ENCODE measurements at regions not wholly inside any gene's neighbourhood (a gene's known extent, or its start where the extent isn't known, plus 50 kb on each side); places are given as distances from the start of the nearest gene placed in this dataset.
"Not testable (repeated sequence)": the region's sequence is repeated elsewhere in the genome, so short reads cannot be mapped to it uniquely, and the experiment has no call there.

GRCh38 chr14:22300646-22301045, 288.4 kb downstream of the DAD1 start:
- WGBS (ENCODE audit: insufficient coverage, low lambda C conversion rate): 80% methylated on average over 1 of the region's 2 CpGs
- Histone ChIP-seq H3K27ac (ENCODE audit: low read length) (no peak overlapping the region), H3K9me3 (ENCODE audit: control insufficient read depth, low read depth, low read length) (no peaks in the 10 kb centered on the region), H3K4me1 (ENCODE audit: control insufficient read depth, insufficient read depth, low read length) (no peaks in the 10 kb centered on the region), H3K4me3 (ENCODE audit: low read length) (no peak overlapping the region), H3K27me3 (ENCODE audit: control insufficient read depth, insufficient read depth, low read length) (no peaks in the 10 kb centered on the region), H3K36me3 (ENCODE audit: control insufficient read depth, insufficient read depth, low read length) (no peaks in the 10 kb centered on the region)
- no peak for DNase-seq

- Histone ChIP-seq H3K4me1 (ENCODE audit: control insufficient read depth, insufficient read depth, low read length) (no peaks in the 10 kb centered on the region), H3K9me3 (ENCODE audit: control insufficient read depth, low read depth, low read length) (no peaks in the 10 kb centered on the region), H3K27me3 (ENCODE audit: control insufficient read depth, insufficient read depth, low read length) (no peaks in the 10 kb centered on the region), H3K36me3 (ENCODE audit: control insufficient read depth, insufficient read depth, low read length) (no peaks in the 10 kb centered on the region), H3K4me3 (ENCODE audit: low read length) (no peak overlapping the region), H3K27ac (ENCODE audit: low read length) (no peak overlapping the region)
- no CpG with 5 or more reads among the region's 1 CpG for WGBS (ENCODE audit: insufficient coverage, low lambda C conversion rate)
- DNase-seq: no peak
These were observed 291.6 kb downstream of the DAD1 start for GRCh38 chr14:22297376-22297775.

GRCh38 chr14:22296722-22297121, 292.3 kb downstream of the DAD1 start:
- WGBS (ENCODE audit: insufficient coverage, low lambda C conversion rate): 0% methylated on average over 1 of the region's 3 CpGs
- Histone ChIP-seq H3K27me3 (ENCODE audit: control insufficient read depth, insufficient read depth, low read length) (no peaks in the 10 kb centered on the region), H3K9me3 (ENCODE audit: control insufficient read depth, low read depth, low read length) (no peaks in the 10 kb centered on the region), H3K4me1 (ENCODE audit: control insufficient read depth, insufficient read depth, low read length) (no peaks in the 10 kb centered on the region), H3K4me3 (ENCODE audit: low read length) (no peak overlapping the region), H3K36me3 (ENCODE audit: control insufficient read depth, insufficient read depth, low read length) (no peaks in the 10 kb centered on the region), H3K27ac (ENCODE audit: low read length) (no peak overlapping the region)
- no peak for DNase-seq

GRCh38 chr14:22296088-22296487, 292.9 kb downstream of the DAD1 start:
- Histone ChIP-seq H3K4me1 (ENCODE audit: control insufficient read depth, insufficient read depth, low read length) (no peaks in the 10 kb centered on the region), H3K36me3 (ENCODE audit: control insufficient read depth, insufficient read depth, low read length) (no peaks in the 10 kb centered on the region), H3K9me3 (ENCODE audit: control insufficient read depth, low read depth, low read length) (no peaks in the 10 kb centered on the region), H3K4me3 (ENCODE audit: low read length) (no peak overlapping the region), H3K27me3 (ENCODE audit: control insufficient read depth, insufficient read depth, low read length) (no peaks in the 10 kb centered on the region), H3K27ac (ENCODE audit: low read length) (no peak overlapping the region)
- 83% methylated on average over 2 of the region's 7 CpGs for WGBS (ENCODE audit: insufficient coverage, low lambda C conversion rate)
- DNase-seq: no peak

DNA sequence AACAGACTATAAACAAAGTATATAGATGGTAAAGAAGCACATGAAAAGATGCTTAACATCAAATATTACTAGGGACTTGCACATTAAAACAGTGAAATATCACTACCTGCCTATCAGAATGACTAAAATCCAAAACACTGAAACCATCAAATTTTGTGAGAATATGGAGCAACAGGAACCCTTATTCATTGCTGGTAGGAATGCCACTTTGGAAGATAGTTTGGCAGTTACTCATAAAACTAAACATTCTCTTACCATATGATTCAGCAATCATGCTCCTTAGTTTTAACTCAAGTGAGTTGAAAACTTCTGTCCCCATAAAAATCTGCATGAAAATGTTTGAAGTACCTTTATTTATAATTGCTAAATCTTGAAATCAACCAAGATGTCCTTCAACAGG, 297.6 kb downstream of the DAD1 start:
- H3K27me3 ChIP-seq (ENCODE audit: control insufficient read depth, insufficient read depth, low read length): no peaks in the 10 kb centered on the region
- no peak overlapping the region for H3K4me3 ChIP-seq (ENCODE audit: low read length)
- no peak for DNase-seq
- no peaks in the 10 kb centered on the region for H3K9me3 ChIP-seq (ENCODE audit: control insufficient read depth, low read depth, low read length)
- H3K4me1 ChIP-seq (ENCODE audit: control insufficient read depth, insufficient read depth, low read length): no peaks in the 10 kb centered on the region
- no peaks in the 10 kb centered on the region for H3K36me3 ChIP-seq (ENCODE audit: control insufficient read depth, insufficient read depth, low read length)
- no peak overlapping the region for H3K27ac ChIP-seq (ENCODE audit: low read length)

DNA sequence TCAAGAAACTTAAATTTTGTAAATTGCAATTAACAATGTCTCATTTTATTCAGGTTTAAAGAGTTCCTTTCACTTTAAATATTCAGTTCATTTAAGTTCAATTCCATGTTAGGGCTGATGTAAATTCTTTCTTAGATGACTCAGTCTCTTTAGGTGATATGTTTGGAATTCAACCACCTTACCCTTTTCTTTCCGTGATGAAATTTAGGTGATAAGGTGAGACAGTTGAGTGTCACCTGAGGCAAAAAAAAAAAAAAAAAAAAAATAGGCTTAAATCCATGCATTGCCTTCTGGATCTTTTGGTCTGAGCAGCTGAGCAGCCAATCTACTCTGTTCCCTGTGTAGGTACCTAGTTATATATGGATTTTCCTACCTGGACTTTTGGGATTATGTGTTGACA, 299.5 kb downstream of the DAD1 start:
- Histone ChIP-seq H3K27ac (ENCODE audit: low read length) (no peak overlapping the region), H3K36me3 (ENCODE audit: control insufficient read depth, insufficient read depth, low read length) (no peaks in the 10 kb centered on the region), H3K27me3 (ENCODE audit: control insufficient read depth, insufficient read depth, low read length) (no peaks in the 10 kb centered on the region), H3K9me3 (ENCODE audit: control insufficient read depth, low read depth, low read length) (no peaks in the 10 kb centered on the region), H3K4me3 (ENCODE audit: low read length) (no peak overlapping the region), H3K4me1 (ENCODE audit: control insufficient read depth, insufficient read depth, low read length) (no peaks in the 10 kb centered on the region)
- DNase-seq: no peak
- no CpG with 5 or more reads among the region's 1 CpG for WGBS (ENCODE audit: insufficient coverage, low lambda C conversion rate)

DNA sequence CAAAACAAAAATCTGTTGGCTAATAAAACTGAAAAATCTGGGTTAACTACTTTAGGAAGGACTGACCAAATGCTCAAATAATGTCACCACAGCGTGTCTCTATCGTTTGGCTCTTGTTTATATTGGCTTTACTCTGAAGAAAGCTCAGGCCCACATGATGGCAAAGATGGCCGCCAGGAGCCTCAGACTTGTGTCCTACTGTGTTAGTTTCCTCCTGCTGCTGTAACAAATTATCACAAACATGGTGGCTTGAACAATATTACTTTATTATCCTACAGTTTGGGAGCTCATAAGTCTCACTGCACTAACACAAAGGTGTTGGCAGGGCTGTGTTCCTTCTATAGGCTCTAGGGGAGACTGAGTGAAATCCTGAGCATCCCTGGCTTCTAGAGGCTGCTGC, 303.0 kb downstream of the DAD1 start:
- Histone ChIP-seq H3K27ac (ENCODE audit: low read length) (no peak overlapping the region), H3K27me3 (ENCODE audit: control insufficient read depth, insufficient read depth, low read length) (no peaks in the 10 kb centered on the region), H3K4me3 (ENCODE audit: low read length) (no peak overlapping the region), H3K9me3 (ENCODE audit: control insufficient read depth, low read depth, low read length) (no peaks in the 10 kb centered on the region), H3K36me3 (ENCODE audit: control insufficient read depth, insufficient read depth, low read length) (no peaks in the 10 kb centered on the region), H3K4me1 (ENCODE audit: control insufficient read depth, insufficient read depth, low read length) (no peaks in the 10 kb centered on the region)
- WGBS (ENCODE audit: insufficient coverage, low lambda C conversion rate): no CpG with 5 or more reads among the region's 3 CpGs
- no peak for DNase-seq

- no CpG with 5 or more reads among the region's 5 CpGs for WGBS (ENCODE audit: insufficient coverage, low lambda C conversion rate)
- Histone ChIP-seq H3K9me3 (ENCODE audit: control insufficient read depth, low read depth, low read length) (no peaks in the 10 kb centered on the region), H3K27me3 (ENCODE audit: control insufficient read depth, insufficient read depth, low read length) (no peaks in the 10 kb centered on the region), H3K4me1 (ENCODE audit: control insufficient read depth, insufficient read depth, low read length) (no peaks in the 10 kb centered on the region), H3K4me3 (ENCODE audit: low read length) (no peak overlapping the region), H3K36me3 (ENCODE audit: control insufficient read depth, insufficient read depth, low read length) (no peaks in the 10 kb centered on the region), H3K27ac (ENCODE audit: low read length) (no peak overlapping the region)
- no peak for DNase-seq
These were observed 306.1 kb downstream of the DAD1 start for GRCh38 chr14:22282949-22283348.

GRCh38 chr14:22282417-22282816, 306.6 kb downstream of the DAD1 start:
- Histone ChIP-seq H3K27ac (ENCODE audit: low read length) (no peak overlapping the region), H3K4me1 (ENCODE audit: control insufficient read depth, insufficient read depth, low read length) (no peaks in the 10 kb centered on the region), H3K36me3 (ENCODE audit: control insufficient read depth, insufficient read depth, low read length) (no peaks in the 10 kb centered on the region), H3K4me3 (ENCODE audit: low read length) (no peak overlapping the region), H3K27me3 (ENCODE audit: control insufficient read depth, insufficient read depth, low read length) (no peaks in the 10 kb centered on the region), H3K9me3 (ENCODE audit: control insufficient read depth, low read depth, low read length) (no peaks in the 10 kb centered on the region)
- WGBS (ENCODE audit: insufficient coverage, low lambda C conversion rate): 30% methylated on average over 2 of the region's 5 CpGs
- no peak for DNase-seq

GRCh38 chr14:22281447-22281874, 307.6 kb downstream of the DAD1 start:
- DNase-seq; H3K9me3 ChIP-seq (ENCODE audit: control insufficient read depth, low read depth, low read length); H3K4me3 ChIP-seq (ENCODE audit: low read length); H3K27ac ChIP-seq (ENCODE audit: low read length); H3K36me3 ChIP-seq (ENCODE audit: control insufficient read depth, insufficient read depth, low read length); H3K4me1 ChIP-seq (ENCODE audit: control insufficient read depth, insufficient read depth, low read length); H3K27me3 ChIP-seq (ENCODE audit: control insufficient read depth, insufficient read depth, low read length): not testable (repeated sequence)
- no CpG with 5 or more reads among the region's 7 CpGs for WGBS (ENCODE audit: insufficient coverage, low lambda C conversion rate)

GRCh38 chr14:22280497-22281316, 308.3 kb downstream of the DAD1 start:
- WGBS (ENCODE audit: insufficient coverage, low lambda C conversion rate): 73% methylated on average over 1 of the region's 5 CpGs
- no peak overlapping the region for H3K27ac ChIP-seq (ENCODE audit: low read length)
- no peak for DNase-seq

More at GRCh38 chr14:22280497-22281316, 308.3 kb downstream of the DAD1 start:
- H3K4me3 ChIP-seq (ENCODE audit: low read length): no peak overlapping the region
- H3K4me1 ChIP-seq (ENCODE audit: control insufficient read depth, insufficient read depth, low read length): no peaks in the 10 kb centered on the region
- no peaks in the 10 kb centered on the region for H3K9me3 ChIP-seq (ENCODE audit: control insufficient read depth, low read depth, low read length)
- no peaks in the 10 kb centered on the region for H3K27me3 ChIP-seq (ENCODE audit: control insufficient read depth, insufficient read depth, low read length)
- no peaks in the 10 kb centered on the region for H3K36me3 ChIP-seq (ENCODE audit: control insufficient read depth, insufficient read depth, low read length)
